ENCODE measurements at regions not wholly inside any gene's neighbourhood (a gene's known extent, or its start where the extent isn't known, plus 50 kb on each side); places are given as distances from the start of the nearest gene placed in this dataset.
"Not testable (repeated sequence)": the region's sequence is repeated elsewhere in the genome, so short reads cannot be mapped to it uniquely, and the experiment has no call there.

DNA sequence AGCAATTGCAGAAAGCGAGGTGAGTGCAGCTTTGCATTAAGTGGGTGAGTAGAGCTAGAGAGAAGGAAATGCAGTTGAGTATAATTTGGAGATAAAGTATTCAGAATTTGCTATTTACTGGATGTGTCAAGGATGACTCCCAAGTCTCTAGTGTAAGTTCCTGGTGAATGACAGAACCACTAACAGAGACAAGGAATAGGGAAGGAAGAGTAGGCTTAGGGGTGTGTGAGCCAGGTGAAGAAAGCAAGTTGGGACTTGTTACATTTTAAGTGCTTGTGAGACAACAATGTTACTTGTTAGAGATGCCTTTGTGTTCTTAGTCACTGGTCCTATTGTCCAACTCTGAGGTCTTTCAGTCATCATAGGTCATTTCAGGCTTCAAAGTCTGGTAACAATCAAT lies 70.8 kb downstream of the TBC1D26 start:
- DNase-seq (ENCODE audit: low spot score), result not testable (repeated sequence)

DNA sequence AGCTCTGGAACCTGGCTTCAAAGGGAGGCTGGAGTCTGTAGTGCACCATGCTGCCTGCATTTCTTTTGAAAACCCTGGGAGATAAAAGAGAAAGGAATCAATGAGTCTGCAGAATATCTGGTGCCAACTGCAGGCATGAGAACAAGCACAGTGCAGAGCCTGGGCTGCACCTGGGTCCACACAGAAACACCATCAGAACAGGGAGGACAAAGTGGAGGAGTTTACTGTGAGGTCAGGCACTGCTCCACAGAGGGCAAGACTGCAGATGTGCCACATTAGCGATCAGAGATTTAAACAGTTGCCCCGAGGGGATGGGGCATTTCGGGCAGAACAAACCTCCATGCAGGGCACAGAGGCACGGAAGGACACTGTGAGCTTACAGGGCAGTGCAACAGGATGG lies 74.7 kb downstream of the TBC1D26 start:
- DNase-seq (ENCODE audit: low spot score), result not testable (repeated sequence)

DNA sequence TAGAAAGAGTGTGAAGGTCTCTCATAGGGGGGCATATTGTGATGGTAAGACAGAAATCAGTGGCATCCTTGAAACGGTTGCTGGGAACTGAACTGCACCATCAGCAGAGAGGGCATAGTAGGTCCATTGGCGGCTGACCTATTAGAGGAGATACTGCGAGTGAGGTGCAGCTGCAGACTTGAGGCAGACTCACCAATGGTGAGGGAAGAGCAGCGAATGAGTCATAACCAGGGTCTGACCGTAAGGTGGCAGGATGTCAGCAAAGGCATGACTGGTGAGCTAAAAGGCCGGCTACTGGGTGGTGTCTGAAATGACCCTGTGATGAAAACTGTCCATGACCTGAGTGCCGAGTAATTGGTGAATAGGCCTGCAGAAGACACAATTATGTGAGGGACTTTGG lies 81.3 kb downstream of the TBC1D26 start:
- not testable (repeated sequence) for DNase-seq (ENCODE audit: low spot score)

DNA sequence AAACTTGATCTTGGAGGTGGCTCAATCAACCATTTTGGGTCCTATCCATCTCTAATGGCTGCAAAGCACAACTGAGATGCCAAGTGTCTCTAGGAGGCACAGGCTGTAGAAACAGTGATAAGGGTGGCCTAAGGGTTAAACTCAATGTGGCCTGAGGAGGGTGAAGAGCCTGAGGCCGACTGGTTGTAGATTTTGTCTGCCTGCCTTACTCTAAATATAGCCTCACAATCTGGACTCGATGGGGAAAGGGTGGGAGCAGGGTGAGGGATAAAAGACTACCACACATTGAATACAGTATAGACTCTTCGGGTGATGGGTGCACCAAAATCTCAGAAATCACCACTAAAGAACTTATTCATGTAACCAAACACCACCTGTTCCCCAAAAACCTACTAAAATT lies 81.9 kb downstream of the TBC1D26 start:
- not testable (repeated sequence) for DNase-seq (ENCODE audit: low spot score)

DNA sequence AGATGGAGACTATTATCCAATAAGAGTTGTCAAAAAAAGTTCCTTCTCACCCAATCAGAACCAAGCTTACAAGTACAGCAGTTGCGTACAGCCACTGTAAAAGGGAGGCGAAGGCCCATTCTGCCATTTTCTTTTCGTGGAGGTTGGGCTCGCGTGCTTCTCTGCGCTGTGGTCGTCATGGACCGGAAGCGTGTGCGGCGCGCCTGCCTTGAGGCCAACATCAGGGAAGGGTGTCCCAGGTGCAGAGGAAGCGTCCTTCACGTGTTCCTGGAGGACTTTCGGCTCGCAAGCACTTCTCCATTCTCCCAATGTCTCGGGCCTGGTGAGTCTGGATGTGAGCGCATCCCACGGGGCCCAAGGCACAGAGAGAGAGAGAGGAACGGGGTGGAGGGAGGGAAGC lies 85.8 kb downstream of the TBC1D26 start:
- DNase-seq (ENCODE audit: low spot score), result not testable (repeated sequence)

DNA sequence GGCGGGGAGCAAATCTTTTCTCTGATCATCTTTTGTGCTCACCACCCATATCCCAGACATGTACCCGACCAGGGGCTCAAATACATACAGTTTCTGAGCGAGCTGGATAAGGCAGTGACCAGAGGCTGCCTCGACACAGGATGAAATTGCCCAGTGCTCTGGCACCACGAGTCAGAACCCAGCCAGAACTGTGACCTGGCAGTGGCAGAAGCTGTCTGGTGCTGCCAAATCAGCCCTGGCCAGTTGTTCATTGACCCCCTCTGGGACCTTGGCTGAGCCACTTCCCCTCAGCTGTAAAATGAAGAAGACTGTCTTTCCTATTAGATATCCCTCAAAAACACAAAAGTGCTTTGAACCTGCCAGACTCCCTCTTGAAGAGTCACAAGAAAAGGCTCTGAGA lies 90.2 kb downstream of the TBC1D26 start:
- not testable (repeated sequence) for DNase-seq (ENCODE audit: low spot score)

DNA sequence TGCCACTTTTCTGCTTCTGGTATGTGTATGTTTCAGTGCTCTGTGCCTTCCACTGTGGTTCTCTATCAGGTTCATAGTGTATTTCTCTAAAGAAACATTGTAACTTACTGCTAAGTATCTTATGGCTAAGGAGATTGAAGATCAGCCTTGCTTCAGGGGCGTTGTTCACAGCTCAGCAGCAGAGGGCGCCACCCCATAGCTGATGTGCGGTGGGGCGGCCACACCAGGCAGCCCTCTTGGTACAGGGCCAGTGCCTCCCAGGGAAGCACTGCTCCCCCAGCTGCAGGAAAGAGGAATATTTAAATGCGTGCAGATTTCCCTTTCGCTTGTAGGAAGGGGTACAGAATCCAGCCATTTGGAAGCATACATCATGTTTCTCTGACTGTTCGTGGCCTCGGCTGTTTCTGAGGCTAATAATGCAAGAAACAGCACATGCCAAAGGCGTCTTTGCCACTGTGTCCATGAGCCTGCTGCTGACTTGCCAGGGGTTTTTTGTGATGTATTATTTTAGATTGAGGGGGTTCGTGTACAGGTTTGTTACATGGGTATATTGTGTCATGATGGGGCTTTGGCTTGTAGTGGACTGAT lies 96.7 kb downstream of the TBC1D26 start:
- TF ChIP-seq, protein P1, sequence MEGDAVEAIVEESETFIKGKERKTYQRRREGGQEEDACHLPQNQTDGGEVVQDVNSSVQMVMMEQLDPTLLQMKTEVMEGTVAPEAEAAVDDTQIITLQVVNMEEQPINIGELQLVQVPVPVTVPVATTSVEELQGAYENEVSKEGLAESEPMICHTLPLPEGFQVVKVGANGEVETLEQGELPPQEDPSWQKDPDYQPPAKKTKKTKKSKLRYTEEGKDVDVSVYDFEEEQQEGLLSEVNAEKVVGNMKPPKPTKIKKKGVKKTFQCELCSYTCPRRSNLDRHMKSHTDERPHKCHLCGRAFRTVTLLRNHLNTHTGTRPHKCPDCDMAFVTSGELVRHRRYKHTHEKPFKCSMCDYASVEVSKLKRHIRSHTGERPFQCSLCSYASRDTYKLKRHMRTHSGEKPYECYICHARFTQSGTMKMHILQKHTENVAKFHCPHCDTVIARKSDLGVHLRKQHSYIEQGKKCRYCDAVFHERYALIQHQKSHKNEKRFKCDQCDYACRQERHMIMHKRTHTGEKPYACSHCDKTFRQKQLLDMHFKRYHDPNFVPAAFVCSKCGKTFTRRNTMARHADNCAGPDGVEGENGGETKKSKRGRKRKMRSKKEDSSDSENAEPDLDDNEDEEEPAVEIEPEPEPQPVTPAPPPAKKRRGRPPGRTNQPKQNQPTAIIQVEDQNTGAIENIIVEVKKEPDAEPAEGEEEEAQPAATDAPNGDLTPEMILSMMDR (IDR thresholded peaks at IDR 0.05; ENCODE audit: extremely low read depth, missing control alignments), result peak; percentile 59

DNA sequence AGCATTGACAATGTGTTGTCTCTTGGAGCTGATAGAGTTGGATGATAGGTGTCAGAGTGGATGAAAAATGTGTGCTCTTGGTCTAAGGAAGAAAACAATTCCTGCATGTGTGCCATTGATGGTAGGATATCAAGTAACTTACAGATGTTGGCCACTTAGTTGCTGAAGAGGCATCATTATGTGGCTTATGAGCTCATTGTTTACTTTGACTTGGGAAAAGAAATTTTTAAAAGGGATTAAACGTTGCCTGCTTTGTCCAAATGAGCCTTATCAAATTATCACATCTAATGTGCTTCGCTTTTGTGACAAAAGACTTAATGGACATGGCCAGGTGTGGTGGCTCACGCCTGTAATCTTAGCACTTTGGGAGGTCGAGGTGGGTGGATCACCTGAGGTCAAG lies 98.1 kb downstream of the TBC1D26 start:
- DNase-seq (ENCODE audit: low spot score), result not testable (repeated sequence)

More for the DNA sequence above, 96.7 kb downstream of the TBC1D26 start:
- not testable (repeated sequence) for DNase-seq (ENCODE audit: low spot score)

DNA sequence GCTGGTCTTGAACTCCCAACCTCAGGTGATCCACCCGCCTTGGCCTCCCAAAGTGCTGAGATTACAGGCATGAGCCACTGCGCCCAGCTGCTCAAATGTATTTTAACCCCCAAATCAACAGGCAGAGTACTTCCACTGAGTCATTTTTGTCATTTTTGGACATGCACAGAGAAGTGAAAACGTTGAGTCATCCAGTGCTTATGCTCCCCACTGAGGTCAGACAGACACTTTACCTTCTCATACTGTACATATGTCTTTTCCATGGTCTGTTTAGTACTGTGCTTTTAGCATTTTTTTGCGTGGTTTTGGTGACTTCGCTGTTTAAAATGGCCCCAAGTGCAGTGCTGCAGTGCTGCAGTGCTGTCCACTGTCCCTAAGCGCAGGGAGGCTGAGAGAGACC lies 99.1 kb downstream of the TBC1D26 start:
- DNase-seq (ENCODE audit: low spot score), result peak; percentile 62

DNA sequence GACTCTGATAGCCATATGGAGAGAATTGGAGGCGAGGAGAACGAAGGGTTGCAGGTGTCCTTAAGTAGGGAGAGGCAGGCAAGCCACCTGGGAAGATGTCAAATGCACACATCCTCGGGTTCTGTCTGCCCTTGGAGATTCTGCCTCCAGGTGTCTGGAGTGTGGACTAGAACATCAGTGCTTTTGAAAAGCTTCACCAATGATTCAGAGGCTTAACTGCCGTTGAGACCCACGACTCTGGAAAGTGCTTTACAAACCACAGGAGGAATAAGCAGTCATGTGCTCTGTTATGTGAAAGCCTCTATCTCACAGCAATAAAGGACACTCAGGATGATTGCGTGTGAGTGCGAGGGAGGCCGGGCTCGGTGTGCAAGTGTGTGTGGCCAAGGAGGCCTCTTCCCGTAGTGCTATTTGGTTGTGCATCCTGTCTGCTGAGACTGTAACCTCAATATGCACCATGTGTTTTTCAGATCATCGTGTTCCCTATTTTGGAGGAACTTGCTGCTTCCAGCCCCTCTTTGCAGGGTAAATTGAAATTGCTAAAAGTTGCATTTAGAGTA lies 100.9 kb downstream of the TBC1D26 start:
- not testable (repeated sequence) for DNase-seq (ENCODE audit: low spot score)

DNA sequence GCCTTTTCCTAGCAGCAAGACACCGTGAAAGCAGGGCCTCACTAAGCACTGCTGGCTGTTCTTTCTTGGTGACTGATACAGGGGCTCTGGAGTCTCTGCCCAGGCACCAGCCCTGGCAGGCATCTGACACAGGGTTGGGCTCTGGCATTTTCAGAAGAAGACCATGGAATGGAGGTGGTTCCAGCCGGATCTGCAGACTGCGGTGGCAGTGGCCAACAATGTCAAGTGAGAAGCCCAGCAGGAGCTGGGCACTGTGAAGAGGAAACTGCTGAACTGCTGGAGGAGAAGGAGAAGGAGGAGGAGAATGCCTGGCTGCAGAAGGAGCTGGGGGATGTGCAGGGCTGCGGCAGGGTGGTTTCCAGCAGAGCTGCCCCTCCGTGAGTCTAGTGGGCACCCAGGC lies 101.8 kb downstream of the TBC1D26 start:
- not testable (repeated sequence) for DNase-seq (ENCODE audit: low spot score)

DNA sequence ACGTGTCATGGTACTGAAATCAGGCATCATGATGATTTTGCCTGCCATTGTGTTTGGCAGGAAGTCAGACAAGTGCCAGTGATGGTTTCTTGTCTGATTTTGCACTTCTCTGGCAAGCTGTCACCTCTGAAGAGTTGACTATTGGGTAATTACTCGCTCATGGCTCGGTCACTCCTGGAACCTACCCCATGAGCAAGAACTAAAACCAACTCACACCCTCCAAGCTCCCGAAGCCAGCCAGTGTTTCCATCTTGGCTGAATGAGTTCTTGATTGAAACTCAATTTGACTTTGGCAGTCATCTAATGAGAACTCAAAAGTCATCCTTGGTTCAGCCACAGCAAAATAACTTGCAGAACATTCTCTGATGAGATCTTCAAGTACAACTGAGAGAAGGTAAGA lies 103.4 kb downstream of the TBC1D26 start:
- DNase-seq (ENCODE audit: low spot score), result not testable (repeated sequence)

DNA sequence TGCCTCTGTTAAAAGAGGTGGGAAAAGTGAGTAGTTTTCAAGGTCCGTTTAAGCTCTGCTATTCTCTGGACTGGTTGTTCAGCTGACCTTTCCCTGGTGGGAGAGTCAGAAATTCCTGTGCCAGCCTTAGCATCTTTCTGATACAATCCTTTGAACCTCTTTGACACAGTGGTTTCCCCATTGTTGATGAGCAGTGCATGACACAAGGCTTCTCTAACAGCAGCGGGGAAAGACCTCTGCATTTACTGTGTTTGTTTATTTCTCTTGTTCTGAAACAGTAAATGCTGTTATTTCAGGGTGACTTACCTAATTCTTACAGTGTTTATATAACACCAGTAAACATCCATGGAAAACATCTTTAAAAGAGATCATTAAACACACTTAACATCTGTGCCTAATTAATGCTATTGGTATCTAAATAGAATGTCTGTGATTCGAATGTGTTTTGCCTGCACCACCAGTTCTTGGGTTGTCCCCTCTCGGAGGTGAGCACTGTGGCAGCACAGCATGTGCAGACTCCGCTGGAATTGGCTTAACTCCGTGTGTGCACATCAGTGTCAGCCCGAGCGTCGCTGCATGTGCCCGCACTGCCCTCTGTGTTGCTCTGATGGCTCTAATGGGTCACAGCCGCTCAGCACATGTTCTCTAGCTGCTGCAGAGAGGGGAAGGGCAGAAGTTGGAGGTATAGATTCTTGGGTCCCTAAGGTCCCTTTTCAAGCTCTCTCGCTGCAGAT lies 104.3 kb downstream of the TBC1D26 start:
- DNase-seq (ENCODE audit: low spot score), result not testable (repeated sequence)

DNA sequence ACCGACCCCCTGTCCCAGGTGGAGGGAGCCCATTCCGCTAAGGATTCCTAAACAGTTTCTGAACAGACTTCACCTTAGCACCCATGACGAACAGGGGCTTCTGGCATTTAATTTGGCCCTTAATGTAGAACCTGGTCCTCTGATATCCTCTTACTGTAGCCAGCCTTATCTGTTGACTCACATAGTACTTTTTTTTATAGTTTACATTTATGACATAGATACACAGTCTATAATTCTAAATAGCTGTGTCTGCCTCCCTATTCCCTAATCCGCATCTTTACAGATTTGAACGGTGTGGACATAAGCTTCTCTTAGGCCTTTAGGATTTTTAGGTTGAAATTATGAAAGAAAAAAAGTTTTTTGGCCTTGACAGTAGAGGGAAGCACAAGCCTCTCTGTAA lies 104.9 kb downstream of the TBC1D26 start:
- not testable (repeated sequence) for DNase-seq (ENCODE audit: low spot score)

DNA sequence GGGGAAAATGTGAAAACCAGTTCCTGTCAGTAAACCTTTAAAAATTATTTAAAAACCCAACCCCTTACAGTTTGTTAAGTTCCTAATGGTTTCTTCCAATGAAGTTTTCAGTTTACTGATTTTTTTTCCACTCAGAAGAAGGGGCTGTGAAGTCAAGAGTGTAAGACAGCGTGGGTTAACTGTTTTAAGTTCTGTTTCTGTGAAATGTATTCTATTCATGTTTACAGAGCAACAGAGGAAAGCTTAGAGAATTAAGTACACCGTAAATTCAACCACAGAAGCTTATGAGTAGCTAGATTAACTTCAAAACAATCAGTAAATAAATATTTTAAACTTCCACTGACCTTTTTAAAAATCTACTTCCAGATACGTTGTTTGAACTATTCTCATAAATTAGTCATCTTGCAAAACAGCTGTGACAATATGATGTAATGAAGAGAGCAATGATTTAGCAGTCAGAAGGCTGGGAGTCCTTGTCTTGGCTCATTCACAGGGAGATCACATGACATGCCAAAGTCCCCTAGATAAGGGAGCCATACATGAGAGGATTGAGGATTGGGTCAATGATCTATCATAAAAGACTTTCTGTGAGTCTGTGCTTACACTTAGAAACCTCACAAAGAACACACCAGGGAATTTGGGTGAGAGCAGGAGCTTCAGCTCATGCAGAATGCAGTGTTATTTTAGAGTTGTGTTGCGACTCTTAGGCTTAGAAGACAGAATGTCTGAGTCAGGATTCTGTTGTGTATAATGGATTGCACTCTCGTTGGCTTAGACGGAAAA lies 97.3 kb upstream of the ADORA2B start:
- DNase-seq (ENCODE audit: low spot score), result not testable (repeated sequence)

DNA sequence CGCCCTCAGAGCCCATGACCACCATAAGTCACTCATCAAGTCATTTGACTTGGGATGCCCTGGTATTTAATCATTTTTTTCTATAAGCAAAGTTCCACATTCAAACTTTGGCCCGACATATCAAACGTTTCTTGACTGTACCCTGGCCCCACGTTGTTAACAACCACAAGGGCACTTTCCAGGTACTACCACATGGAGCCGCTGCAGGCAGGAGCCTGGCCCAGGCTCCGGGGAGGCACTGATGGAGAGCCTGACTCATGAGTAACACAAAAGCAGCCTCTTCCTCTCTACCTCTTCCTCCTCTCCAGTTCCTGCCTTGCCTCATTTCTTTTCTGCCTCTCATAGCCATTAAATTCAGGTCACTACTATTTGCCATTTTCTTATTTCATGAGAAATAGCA lies 95.9 kb upstream of the ADORA2B start:
- DNase-seq (ENCODE audit: low spot score), result not testable (repeated sequence)

DNA sequence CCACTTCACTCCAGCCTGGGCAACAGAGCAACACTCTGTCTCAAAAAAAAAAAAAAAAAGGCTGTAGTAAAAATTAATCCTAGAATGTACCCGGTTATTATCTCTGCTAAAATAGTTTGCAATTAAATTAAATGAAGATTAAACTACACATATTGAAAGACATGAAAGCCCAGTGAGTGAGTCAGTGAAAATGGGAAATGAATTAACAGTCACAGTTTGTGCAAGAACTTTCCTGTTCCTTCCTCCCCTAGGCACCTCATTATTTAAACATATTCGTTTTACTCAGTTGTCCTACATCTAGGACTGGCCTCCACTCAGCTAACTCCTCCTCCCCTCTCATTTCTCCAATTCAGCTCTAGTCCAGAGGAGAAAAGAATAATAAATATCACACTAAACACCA lies 94.9 kb upstream of the ADORA2B start:
- DNase-seq (ENCODE audit: low spot score), result not testable (repeated sequence)

DNA sequence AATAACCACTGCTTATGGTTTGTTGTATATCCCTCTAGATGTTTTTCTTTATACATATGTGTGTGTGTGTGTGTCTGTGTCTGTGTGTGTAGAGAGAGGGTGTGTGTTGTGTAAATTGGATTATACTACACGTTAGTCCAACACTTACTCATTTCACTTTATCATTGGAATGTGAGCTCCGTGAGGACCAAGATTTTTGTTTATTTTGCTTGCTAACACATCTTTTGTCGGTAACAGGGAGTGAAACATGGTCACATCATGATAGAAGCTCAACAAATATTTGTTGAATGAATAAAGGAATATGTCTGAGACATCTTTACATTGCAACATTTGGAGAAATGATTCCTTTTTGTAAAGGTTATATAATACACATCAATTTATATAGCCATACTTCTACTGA lies 94.2 kb upstream of the ADORA2B start:
- not testable (repeated sequence) for DNase-seq (ENCODE audit: low spot score)

DNA sequence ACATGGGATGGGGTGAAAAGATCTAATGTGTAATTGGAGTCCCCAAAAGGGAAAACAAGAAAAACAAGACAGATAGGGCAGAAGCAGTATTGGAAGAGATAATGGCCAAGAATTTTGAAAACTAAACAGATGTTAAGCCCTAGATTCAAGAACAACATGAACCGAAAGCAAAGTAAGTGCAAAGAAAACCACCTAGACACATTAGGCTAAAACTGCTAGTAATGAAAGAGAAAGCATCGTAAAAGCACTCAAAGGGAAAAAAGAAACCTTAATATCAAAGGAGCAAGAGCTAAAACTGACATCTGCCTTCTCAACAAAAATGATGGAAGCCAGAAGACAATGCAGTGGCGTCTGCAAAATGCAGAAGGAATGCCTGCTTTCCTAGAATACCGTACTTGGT lies 92.1 kb upstream of the ADORA2B start:
- not testable (repeated sequence) for DNase-seq (ENCODE audit: low spot score)

DNA sequence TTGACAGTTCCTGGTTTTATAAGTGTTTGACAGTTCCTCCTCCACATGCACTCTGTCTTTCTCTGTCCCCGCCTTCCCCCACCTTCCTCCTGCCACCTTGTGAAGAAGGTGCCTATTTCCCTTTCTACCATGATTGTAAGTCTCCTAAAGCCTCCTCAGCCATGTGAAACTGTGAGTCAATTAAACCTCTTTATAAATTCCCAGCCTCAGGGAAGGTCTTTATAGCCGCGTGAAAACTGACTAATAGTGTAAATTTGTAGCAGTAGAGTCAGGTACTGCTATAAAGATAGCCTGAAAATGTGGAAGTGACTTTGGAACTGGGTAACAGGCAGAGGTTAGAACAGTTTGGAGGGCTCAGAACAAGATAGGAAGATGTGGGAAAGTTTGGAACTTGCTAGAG lies 88.7 kb upstream of the ADORA2B start:
- DNase-seq (ENCODE audit: low spot score), result not testable (repeated sequence)

DNA sequence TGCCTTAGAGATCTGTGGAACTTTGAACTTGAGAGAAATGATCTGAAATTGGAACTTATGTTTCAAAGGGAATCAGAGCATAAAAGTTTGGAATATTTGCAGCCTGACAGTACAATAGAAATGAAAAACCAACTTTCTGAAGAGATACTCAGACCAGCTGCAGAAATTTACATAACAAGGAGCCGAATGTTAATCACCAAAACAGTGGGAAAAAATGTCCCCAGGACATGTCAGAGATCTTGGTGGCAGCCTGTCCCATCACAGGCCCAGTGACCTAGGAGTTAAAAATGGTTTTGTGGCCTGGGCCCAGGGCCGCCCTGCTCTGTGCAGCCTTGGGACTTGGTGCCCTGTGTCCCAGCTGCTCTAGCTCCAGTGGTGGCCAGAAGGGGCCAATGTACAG lies 88.2 kb upstream of the ADORA2B start:
- DNase-seq (ENCODE audit: low spot score), result not testable (repeated sequence)

All from GM20000 (cell line).